GM18909 (cell line): ENCODE measurements at regions not wholly inside any gene's neighbourhood (a gene's known extent, or its start where the extent isn't known, plus 50 kb on each side); places are given as distances from the start of the nearest gene placed in this dataset.
A peak's percentile ranks its signal among the peaks of the same experiment; 100 is the strongest.
"Not testable (repeated sequence)": the region's sequence is repeated elsewhere in the genome, so short reads cannot be mapped to it uniquely, and the experiment has no call there.

Experiments used
- ATAC-seq: cut with Tn5 transposase; IDR thresholded peaks from one replicate; pipeline ENCODE4 v1.9.1; 2021; ENCODE audit warnings: mild to moderate bottlenecking; ENCODE audit not compliant: unreplicated experiment, poor library complexity

- no peak for ATAC-seq
Measured at GRCh38 chr3:177889652-177890358, 646.4 kb upstream of the KCNMB2 start.

DNA sequence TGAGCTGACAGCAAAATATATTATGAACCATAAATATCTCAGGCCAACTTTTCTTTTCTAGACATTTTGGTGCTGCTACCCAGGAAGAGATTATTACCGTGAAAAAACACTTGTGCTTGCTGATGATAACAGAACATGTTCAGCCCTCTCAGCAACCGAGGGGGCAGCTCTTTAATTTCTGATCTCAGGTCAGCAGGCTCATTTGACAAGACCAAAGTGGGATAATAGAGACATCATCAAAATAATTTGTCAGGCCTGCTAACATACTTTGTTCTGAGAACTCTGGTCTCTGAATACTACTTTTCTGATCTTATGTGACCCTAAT is 645.9 kb upstream of the KCNMB2 start:
- ATAC-seq = no peak

GRCh38 chr3:177891569-177891968 is 644.7 kb upstream of the KCNMB2 start:
- ATAC-seq = not testable (repeated sequence)

- ATAC-seq = no peak
Measured at GRCh38 chr3:177893331-177893730, 642.9 kb upstream of the KCNMB2 start.

GRCh38 chr3:177894081-177894728 is 642.0 kb upstream of the KCNMB2 start:
- ATAC-seq = no peak

DNA sequence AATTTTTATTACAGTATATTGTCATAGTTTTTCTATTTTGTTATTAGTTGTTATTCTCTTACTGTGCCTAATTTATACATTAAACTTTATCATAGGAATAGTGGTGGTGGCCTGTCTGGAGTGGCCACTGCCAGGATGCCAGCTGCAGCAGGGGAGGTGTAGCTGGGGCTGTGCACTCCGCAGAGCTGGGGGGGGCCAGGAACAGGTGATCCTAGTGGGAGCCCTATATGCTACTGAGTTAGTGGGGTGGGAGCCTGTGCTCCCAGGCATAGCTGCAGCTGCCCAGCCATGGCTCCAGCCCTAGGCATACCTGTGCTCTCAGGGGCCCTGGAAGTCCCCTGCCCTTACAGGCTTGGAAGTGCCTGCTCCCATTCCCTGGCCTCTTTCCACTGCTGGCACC is 638.1 kb upstream of the KCNMB2 start:
- ATAC-seq = no peak

- no peak for ATAC-seq
Measured at GRCh38 chr3:177899275-177900067, 636.8 kb upstream of the KCNMB2 start.

GRCh38 chr3:177902876-177903275 is 633.4 kb upstream of the KCNMB2 start:
- ATAC-seq = no peak

GRCh38 chr3:177904621-177905020 is 631.6 kb upstream of the KCNMB2 start:
- no peak for ATAC-seq

- no peak for ATAC-seq
Measured at GRCh38 chr3:177905173-177906125, 630.8 kb upstream of the KCNMB2 start.

- no peak for ATAC-seq
Measured at GRCh38 chr3:177906126-177906511, 630.1 kb upstream of the KCNMB2 start.

- ATAC-seq = no peak
Measured at GRCh38 chr3:177906578-177907229, 629.5 kb upstream of the KCNMB2 start.

DNA sequence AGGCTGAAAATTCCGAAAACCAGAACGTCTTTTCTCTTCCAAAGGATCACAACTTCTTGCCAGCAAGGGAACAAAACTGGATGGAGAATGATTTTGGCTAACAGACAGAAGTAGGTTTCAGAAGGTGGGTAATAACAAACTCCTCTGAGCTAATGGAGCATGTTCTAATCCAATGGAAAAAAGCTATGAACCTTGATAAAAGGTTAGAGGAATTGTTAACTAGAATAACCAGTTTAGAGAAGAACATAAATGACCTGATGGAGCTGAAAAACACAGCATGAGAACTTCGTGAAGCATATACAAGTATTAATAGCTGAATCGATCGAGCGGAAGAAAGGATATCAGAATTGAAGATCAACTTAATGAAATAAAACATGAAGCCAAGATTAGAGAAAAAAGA is 626.7 kb upstream of the KCNMB2 start:
- not testable (repeated sequence) for ATAC-seq

DNA sequence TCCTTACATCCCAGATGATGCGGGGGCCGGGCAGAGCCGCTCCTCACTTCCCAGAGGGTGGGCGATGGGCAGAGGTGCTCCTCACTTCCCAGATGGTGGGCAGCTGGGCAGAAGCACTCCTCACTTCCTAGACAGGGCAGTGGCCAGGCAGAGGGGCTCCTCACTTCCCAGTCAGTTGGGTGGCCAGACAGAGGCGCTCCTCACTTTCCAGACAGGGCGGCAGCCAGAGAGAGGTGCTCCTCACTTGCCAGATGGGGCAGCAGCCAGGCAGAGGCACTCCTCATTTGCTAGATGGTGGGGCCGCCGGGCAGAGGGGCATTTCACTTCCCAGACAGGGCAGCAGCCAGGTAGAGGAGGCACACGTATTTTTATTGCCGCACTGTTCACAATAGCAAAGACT is 622.0 kb upstream of the KCNMB2 start:
- ATAC-seq = no peak

- no peak for ATAC-seq
Measured at GRCh38 chr3:177916461-177916860, 619.8 kb upstream of the KCNMB2 start.

DNA sequence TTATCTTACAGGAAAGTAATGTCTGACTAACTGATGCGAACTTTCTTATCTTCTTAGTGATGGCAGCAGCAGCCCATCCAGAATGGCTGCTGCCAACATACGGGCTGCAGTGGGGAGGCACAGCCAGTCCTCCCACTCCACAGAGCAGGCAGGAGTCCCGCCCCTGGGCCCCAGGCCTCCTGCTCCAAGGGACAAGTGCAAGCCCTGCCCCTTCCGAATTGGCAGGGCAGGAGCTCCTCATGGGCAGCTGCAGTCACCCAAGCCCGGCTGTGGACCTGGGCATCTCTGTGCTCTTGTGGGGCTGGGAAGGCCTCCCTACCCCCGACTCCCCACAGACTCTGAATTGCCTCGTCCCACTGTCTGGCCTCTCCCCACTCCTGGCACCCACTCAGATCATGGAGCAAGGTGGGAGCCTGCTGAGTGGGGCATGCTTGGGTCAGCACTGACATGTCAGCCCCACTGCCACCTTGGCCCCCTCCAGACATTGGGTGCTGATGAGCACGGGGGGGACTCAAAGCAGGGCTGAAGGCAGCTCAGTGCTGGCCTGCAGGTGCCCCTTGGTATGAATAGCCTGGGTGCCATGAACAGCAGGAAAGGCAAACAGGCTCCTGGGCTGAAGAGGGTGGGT is 618.9 kb upstream of the KCNMB2 start:
- ATAC-seq = no peak

GRCh38 chr3:177921153-177921552 is 615.1 kb upstream of the KCNMB2 start:
- ATAC-seq = no peak

GRCh38 chr3:177924261-177924660 is 612.0 kb upstream of the KCNMB2 start:
- no peak for ATAC-seq

DNA sequence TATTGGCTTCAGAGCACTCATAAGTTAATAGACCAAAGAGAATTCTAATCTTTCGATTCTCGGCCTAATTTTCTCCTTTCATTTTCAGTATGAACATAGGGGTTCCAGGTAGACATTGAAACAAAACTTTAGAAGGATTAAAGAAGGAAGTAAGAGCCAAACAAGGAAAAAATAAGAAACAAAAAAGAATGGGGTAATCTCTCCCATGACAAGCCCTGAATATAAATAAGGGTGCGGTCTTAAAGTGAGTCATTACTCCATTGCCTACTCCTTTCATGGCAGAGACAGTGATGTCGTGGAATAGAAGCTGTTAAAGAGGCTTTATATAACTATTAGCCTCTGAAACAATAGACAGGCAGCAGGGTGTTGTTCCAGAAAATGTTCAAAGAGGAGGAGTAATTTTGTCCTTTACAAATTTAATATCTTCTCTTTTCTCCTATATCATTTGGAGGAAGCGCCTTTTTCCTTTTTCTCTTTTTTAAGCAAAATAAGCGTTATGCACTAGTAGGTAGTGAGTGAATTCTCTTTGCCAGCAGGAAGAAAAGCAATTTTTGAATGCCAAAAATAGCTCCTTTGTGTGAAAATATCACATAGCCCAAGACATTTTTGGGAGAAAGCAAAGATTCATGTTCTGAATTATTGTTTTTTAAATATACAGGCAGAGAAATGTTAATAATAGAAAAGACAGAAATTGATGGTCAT is 607.9 kb upstream of the KCNMB2 start:
- peak; percentile 83 for ATAC-seq
